ENCODE measurements at regions not wholly inside any gene's neighbourhood (a gene's known extent, or its start where the extent isn't known, plus 50 kb on each side); places are given as distances from the start of the nearest gene placed in this dataset.

DNA sequence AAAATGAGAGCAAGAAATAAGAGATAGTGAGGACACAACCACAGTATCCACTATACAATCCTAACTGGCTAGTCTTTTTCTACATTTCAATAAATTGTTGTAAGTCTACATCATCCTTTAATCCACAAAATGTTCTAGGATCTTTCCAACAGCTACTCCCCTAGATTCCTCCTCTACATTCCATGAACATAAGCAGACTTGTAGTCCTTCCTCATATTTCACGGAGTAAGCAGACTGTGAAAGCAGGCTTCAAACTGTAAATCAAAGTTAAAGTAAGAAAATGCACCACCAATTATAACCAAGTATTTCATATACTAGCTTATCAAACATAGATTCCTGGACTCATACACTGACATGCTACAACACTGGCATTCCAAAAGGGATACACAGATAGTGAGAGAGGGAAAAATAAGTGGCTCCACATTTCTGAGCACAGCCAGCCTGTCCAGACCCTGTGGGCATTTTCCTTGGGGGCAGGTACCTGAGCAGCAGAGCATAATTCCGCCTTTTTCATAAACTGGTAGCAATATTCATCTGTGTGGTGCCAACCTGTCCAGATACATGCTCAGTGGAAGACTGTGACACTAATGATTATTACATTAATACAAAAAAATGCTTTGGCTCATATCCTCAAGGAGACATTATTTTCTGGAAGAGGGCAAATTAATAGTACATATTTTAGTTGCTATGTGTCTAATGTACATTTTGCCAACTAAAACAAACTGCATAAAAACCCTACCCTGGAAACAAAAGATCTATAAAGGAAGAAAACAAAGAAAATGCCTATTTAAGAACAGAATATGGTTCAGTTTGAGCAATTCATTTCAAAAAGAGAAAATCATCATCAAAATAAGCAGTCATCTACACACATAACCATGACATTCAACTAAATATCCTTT, 113.3 kb upstream of the FSCB start:
- TF ChIP-seq EZH2 (optimal IDR thresholded peaks at IDR 0.05; ENCODE audit: low read depth, low read length) (no peak), EZH2phosphoT487 (IDR thresholded peaks at IDR 0.05; ENCODE audit: low read length) (no peak)
- TF ChIP-seq, protein P1, sequence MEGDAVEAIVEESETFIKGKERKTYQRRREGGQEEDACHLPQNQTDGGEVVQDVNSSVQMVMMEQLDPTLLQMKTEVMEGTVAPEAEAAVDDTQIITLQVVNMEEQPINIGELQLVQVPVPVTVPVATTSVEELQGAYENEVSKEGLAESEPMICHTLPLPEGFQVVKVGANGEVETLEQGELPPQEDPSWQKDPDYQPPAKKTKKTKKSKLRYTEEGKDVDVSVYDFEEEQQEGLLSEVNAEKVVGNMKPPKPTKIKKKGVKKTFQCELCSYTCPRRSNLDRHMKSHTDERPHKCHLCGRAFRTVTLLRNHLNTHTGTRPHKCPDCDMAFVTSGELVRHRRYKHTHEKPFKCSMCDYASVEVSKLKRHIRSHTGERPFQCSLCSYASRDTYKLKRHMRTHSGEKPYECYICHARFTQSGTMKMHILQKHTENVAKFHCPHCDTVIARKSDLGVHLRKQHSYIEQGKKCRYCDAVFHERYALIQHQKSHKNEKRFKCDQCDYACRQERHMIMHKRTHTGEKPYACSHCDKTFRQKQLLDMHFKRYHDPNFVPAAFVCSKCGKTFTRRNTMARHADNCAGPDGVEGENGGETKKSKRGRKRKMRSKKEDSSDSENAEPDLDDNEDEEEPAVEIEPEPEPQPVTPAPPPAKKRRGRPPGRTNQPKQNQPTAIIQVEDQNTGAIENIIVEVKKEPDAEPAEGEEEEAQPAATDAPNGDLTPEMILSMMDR (IDR thresholded peaks at IDR 0.05; ENCODE audit: low read length), result no peak

Measured in MM.1S (cell line).